Gastroesophageal sphincter (tissue), 3 donors: ENCODE measurements at regions not wholly inside any gene's neighbourhood (a gene's known extent, or its start where the extent isn't known, plus 50 kb on each side); places are given as distances from the start of the nearest gene placed in this dataset.

Source experiments
- CTCF ChIP-seq, 4 experiments: fragments of 200-600 bp in 2 of 4; fragments of 450-650 bp in 2 of 4; sonication (generic) in 1 of 4; IDR thresholded peaks; one replicate each; pipeline ENCODE4 v1.5.1; 2017 to 2019; ENCODE audit warnings: antibody characterized with exemption in 4 of 4, mild to moderate bottlenecking in 2 of 4, moderate library complexity in 2 of 4
- EP300 ChIP-seq: sonication (generic); formaldehyde crosslinking; IDR thresholded peaks from one replicate; pipeline ENCODE4 v1.6.1; 2017; ENCODE audit warnings: antibody characterized with exemption, mild to moderate bottlenecking
- POLR2A ChIP-seq, 2 donors: fragments of 450-650 bp; IDR thresholded peaks; one replicate each; pipeline ENCODE4 v1.6.1; 2017; ENCODE audit warnings: antibody characterized with exemption in 2 of 2, mild to moderate bottlenecking in 2 of 2, moderate library complexity in 1 of 2

- TF ChIP-seq CTCF (IDR thresholded peaks at IDR 0.05) (no peak), EP300 (no peak), POLR2A (IDR thresholded peaks at IDR 0.05) (no peak)
These were observed 623.1 kb upstream of the CPEB2 start for GRCh38 chr4:14379183-14379582.
